Mesothelial cell of epicardium (in vitro differentiated cells): ENCODE measurements at regions not wholly inside any gene's neighbourhood (a gene's known extent, or its start where the extent isn't known, plus 50 kb on each side); places are given as distances from the start of the nearest gene placed in this dataset.

Experiments used
- DNase-seq, 2 experiments: peaks; one replicate each; pipeline ENCODE4 v3.0.0; 2021; ENCODE audit warnings: low spot score in 2 of 2; ENCODE audit not compliant: unreplicated experiment in 2 of 2
- H3K27ac Mint-ChIP-seq: 2 replicates; pipeline ENCODE4 v1.8.0; 2021; ENCODE audit warnings: mixed read lengths
- H3K27me3 Mint-ChIP-seq: 2 replicates; pipeline ENCODE4 v1.8.0; 2021; ENCODE audit warnings: low read depth, mixed read lengths
- H3K36me3 Mint-ChIP-seq: 2 replicates; pipeline ENCODE4 v1.8.0; 2021; ENCODE audit warnings: mixed read lengths
- H3K4me1 Mint-ChIP-seq: 2 replicates; pipeline ENCODE4 v1.8.0; 2021; ENCODE audit warnings: mixed read lengths
- H3K4me3 Mint-ChIP-seq: 2 replicates; pipeline ENCODE4 v1.8.0; 2021; ENCODE audit warnings: mild to moderate bottlenecking, moderate library complexity, mixed read lengths
- H3K9me3 Mint-ChIP-seq: 2 replicates; pipeline ENCODE4 v1.8.0; 2021; ENCODE audit warnings: mixed read lengths
- CTCF ChIP-seq: fragments of 200-600 bp; sonication (generic); IDR thresholded peaks from one replicate; pipeline ENCODE4 v1.5.0; 2021; ENCODE audit warnings: antibody characterized with exemption; ENCODE audit not compliant: unreplicated experiment

- no peak overlapping the region for H3K4me3 Mint-ChIP-seq
- no peak for DNase-seq
- H3K27ac Mint-ChIP-seq = no peak overlapping the region
- peaks cover 4% of the 10 kb centered on the region for H3K9me3 Mint-ChIP-seq
- H3K36me3 Mint-ChIP-seq = no peaks in the 10 kb centered on the region
- TF ChIP-seq CTCF = no peak
- peaks cover 3% of the 10 kb centered on the region for H3K4me1 Mint-ChIP-seq
- H3K27me3 Mint-ChIP-seq = peaks cover 3% of the 10 kb centered on the region
Observed at GRCh38 chr3:23127196-23127595, 75.9 kb upstream of the UBE2E2 start.

GRCh38 chr3:23128655-23129054 lies 74.5 kb upstream of the UBE2E2 start:
- Mint-ChIP-seq H3K4me3 (no peak overlapping the region), H3K27ac (no peak overlapping the region), H3K9me3 (peaks cover 4% of the 10 kb centered on the region), H3K27me3 (peaks cover 3% of the 10 kb centered on the region), H3K36me3 (no peaks in the 10 kb centered on the region), H3K4me1 (peaks cover 3% of the 10 kb centered on the region)
- TF ChIP-seq CTCF = no peak
- DNase-seq = no peak

- Mint-ChIP-seq H3K27me3 (peaks cover 3% of the 10 kb centered on the region), H3K9me3 (peaks cover 4% of the 10 kb centered on the region), H3K4me3 (no peak overlapping the region)
Observed at GRCh38 chr3:23129117-23129516, 74.0 kb upstream of the UBE2E2 start.

DNA sequence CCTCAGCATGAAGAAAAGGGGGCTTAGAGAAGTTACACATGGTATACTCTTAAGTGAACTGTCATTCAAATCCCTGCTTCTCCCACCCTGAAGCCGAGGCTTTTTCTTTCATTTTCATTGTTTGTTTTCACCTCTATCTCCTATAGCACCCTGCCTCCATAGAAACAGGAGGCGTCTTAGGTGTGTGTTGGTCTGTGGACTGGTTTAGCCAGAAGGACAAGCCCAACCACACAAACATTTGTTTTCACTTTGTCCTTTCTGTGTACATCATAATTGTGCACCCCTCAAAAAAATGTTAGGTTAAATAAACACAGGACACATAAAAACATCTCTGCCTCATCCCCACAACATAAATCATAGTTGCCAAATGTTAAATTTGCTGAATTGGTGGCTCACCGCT lies 73.3 kb upstream of the UBE2E2 start:
- Mint-ChIP-seq H3K27ac (no peak overlapping the region), H3K27me3 (peaks cover 3% of the 10 kb centered on the region), H3K4me3 (no peak overlapping the region), H3K36me3 (no peaks in the 10 kb centered on the region), H3K9me3 (peaks cover 7% of the 10 kb centered on the region), H3K4me1 (peaks cover 3% of the 10 kb centered on the region)
- TF ChIP-seq CTCF = no peak
- DNase-seq = no peak

More at GRCh38 chr3:23129117-23129516, 74.0 kb upstream of the UBE2E2 start:
- DNase-seq = no peak
- Mint-ChIP-seq H3K27ac (no peak overlapping the region), H3K36me3 (no peaks in the 10 kb centered on the region), H3K4me1 (peaks cover 3% of the 10 kb centered on the region)
- TF ChIP-seq CTCF = no peak

- peaks cover 7% of the 10 kb centered on the region for H3K9me3 Mint-ChIP-seq
- H3K4me3 Mint-ChIP-seq = no peak overlapping the region
- H3K36me3 Mint-ChIP-seq = no peaks in the 10 kb centered on the region
- no peak for DNase-seq
- peaks cover 3% of the 10 kb centered on the region for H3K4me1 Mint-ChIP-seq
- no peak for TF ChIP-seq CTCF
- peaks cover 1% of the 10 kb centered on the region for H3K27me3 Mint-ChIP-seq
- H3K27ac Mint-ChIP-seq = no peak overlapping the region
Observed at GRCh38 chr3:23130406-23130805, 72.7 kb upstream of the UBE2E2 start.
